GM18498 (cell line): ENCODE measurements at regions not wholly inside any gene's neighbourhood (a gene's known extent, or its start where the extent isn't known, plus 50 kb on each side); places are given as distances from the start of the nearest gene placed in this dataset.

ENCODE experiments used
- ATAC-seq: cut with Tn5 transposase; IDR thresholded peaks from one replicate; pipeline ENCODE4 v1.9.1; 2021; ENCODE audit warnings: mild to moderate bottlenecking, moderate library complexity; ENCODE audit not compliant: unreplicated experiment

- ATAC-seq: no peak
Measured at GRCh38 chr12:124399622-124400021, 104.7 kb downstream of the RFLNA start.

GRCh38 chr12:124398578-124399227, 103.8 kb downstream of the RFLNA start:
- no peak for ATAC-seq

GRCh38 chr12:124397807-124398577, 103.1 kb downstream of the RFLNA start:
- ATAC-seq: no peak

GRCh38 chr12:124397399-124397679, 102.4 kb downstream of the RFLNA start:
- ATAC-seq: no peak

GRCh38 chr12:124396544-124397398, 101.9 kb downstream of the RFLNA start:
- no peak for ATAC-seq

GRCh38 chr12:124395986-124396385, 101.1 kb downstream of the RFLNA start:
- no peak for ATAC-seq

GRCh38 chr12:124395284-124395752, 100.4 kb downstream of the RFLNA start:
- no peak for ATAC-seq

- ATAC-seq: no peak
Measured at GRCh38 chr12:124394462-124395128, 99.7 kb downstream of the RFLNA start.

GRCh38 chr12:124393831-124394230, 98.9 kb downstream of the RFLNA start:
- no peak for ATAC-seq

- ATAC-seq: no peak
Measured at GRCh38 chr12:124393414-124393790, 98.5 kb downstream of the RFLNA start.

- no peak for ATAC-seq
Measured at GRCh38 chr12:124392667-124393413, 97.9 kb downstream of the RFLNA start.

GRCh38 chr12:124392271-124392666, 97.4 kb downstream of the RFLNA start:
- ATAC-seq: no peak

GRCh38 chr12:124391340-124392261, 96.7 kb downstream of the RFLNA start:
- ATAC-seq: peak; percentile 71

GRCh38 chr12:124390442-124391097, 95.7 kb downstream of the RFLNA start:
- peak; percentile 42 for ATAC-seq

GRCh38 chr12:124389725-124390441, 95.0 kb downstream of the RFLNA start:
- no peak for ATAC-seq

GRCh38 chr12:124389138-124389724, 94.3 kb downstream of the RFLNA start:
- ATAC-seq: no peak

- no peak for ATAC-seq
Measured at GRCh38 chr12:124388679-124389137, 93.8 kb downstream of the RFLNA start.
